Smooth muscle cell (in vitro differentiated cells): ENCODE measurements at regions not wholly inside any gene's neighbourhood (a gene's known extent, or its start where the extent isn't known, plus 50 kb on each side); places are given as distances from the start of the nearest gene placed in this dataset.

ENCODE experiments used
- DNase-seq: peaks from one replicate; lab custom pipeline; 2025; ENCODE audit not compliant: unreplicated experiment; lab: John Stamatoyannopoulos, UW
- H2AFZ ChIP-seq: fragments of 200-600 bp; sonication (generic); 2 replicates; pipeline ENCODE4 v1.6.0; 2016; ENCODE audit warnings: antibody characterized with exemption, low read depth, mild to moderate bottlenecking
- H3F3A ChIP-seq: fragments of 200-600 bp; sonication (generic); 2 replicates; pipeline ENCODE4 v1.6.0; 2017; ENCODE audit warnings: antibody characterized with exemption, low read depth
- H3K27ac ChIP-seq: fragments of 200-600 bp; sonication (generic); 2 replicates; pipeline ENCODE4 v1.5.1; 2016; ENCODE audit warnings: low read depth, mild to moderate bottlenecking
- H3K27me3 ChIP-seq: fragments of 200-600 bp; sonication (generic); 2 replicates; pipeline ENCODE4 v1.6.1; 2016; ENCODE audit warnings: low read depth, mild to moderate bottlenecking
- H3K36me3 ChIP-seq: fragments of 200-600 bp; sonication (generic); 2 replicates; pipeline ENCODE4 v1.5.1; 2016; ENCODE audit warnings: low read depth
- H3K4me1 ChIP-seq: fragments of 200-600 bp; sonication (generic); 2 replicates; pipeline ENCODE4 v1.5.1; 2016; ENCODE audit warnings: low read depth
- H3K4me2 ChIP-seq: fragments of 200-600 bp; sonication (generic); 2 replicates; pipeline ENCODE4 v1.6.0; 2016; ENCODE audit warnings: mild to moderate bottlenecking
- H3K4me3 ChIP-seq: fragments of 200-600 bp; sonication (generic); 2 replicates; pipeline ENCODE4 v1.5.1; 2016; ENCODE audit warnings: mild to moderate bottlenecking
- H3K79me2 ChIP-seq: fragments of 200-600 bp; sonication (generic); 2 replicates; pipeline ENCODE4 v1.6.0; 2016; ENCODE audit warnings: low read depth, mild to moderate bottlenecking
- H3K9ac ChIP-seq: fragments of 200-600 bp; sonication (generic); 2 replicates; pipeline ENCODE4 v1.6.0; 2016; ENCODE audit warnings: low read depth
- H3K9me3 ChIP-seq: fragments of 200-600 bp; sonication (generic); replicated peaks from 2 replicates; pipeline ENCODE4 v1.5.1; 2016; ENCODE audit warnings: low read depth
- H4K20me1 ChIP-seq: fragments of 200-600 bp; sonication (generic); 2 replicates; pipeline ENCODE4 v1.6.0; 2016; ENCODE audit warnings: low read depth
- WGBS: methylation state at CpG from one replicate; pipeline ENCODE4 v1.1.7; 2016; ENCODE audit warnings: low lambda C conversion rate; 5-methylcytosine and 5-hydroxymethylcytosine counted together
- TF ChIP-seq, protein P1 (sequence below): fragments of 200-600 bp; sonication (generic); IDR thresholded peaks from 2 replicates; pipeline ENCODE4 v1.5.1; 2017; ENCODE audit warnings: borderline replicate concordance, mild to moderate bottlenecking, antibody characterized with exemption; ENCODE audit not compliant: insufficient read depth, poor library complexity, severe bottlenecking

- no peak overlapping the region for H2AFZ ChIP-seq
- H3K9me3 ChIP-seq: no peaks in the 10 kb centered on the region
- H3K4me2 ChIP-seq: no peak overlapping the region
- no peaks in the 10 kb centered on the region for H3K4me1 ChIP-seq
- H3K9ac ChIP-seq: no peak overlapping the region
- H3K4me3 ChIP-seq: no peak overlapping the region
- no peak for DNase-seq
- no peak overlapping the region for H3K27ac ChIP-seq
- H3F3A ChIP-seq: no peaks in the 10 kb centered on the region
- no peaks in the 10 kb centered on the region for H3K27me3 ChIP-seq
- TF ChIP-seq, protein P1, sequence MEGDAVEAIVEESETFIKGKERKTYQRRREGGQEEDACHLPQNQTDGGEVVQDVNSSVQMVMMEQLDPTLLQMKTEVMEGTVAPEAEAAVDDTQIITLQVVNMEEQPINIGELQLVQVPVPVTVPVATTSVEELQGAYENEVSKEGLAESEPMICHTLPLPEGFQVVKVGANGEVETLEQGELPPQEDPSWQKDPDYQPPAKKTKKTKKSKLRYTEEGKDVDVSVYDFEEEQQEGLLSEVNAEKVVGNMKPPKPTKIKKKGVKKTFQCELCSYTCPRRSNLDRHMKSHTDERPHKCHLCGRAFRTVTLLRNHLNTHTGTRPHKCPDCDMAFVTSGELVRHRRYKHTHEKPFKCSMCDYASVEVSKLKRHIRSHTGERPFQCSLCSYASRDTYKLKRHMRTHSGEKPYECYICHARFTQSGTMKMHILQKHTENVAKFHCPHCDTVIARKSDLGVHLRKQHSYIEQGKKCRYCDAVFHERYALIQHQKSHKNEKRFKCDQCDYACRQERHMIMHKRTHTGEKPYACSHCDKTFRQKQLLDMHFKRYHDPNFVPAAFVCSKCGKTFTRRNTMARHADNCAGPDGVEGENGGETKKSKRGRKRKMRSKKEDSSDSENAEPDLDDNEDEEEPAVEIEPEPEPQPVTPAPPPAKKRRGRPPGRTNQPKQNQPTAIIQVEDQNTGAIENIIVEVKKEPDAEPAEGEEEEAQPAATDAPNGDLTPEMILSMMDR: no peak
- no peaks in the 10 kb centered on the region for H4K20me1 ChIP-seq
- no peaks in the 10 kb centered on the region for H3K79me2 ChIP-seq
- H3K36me3 ChIP-seq: no peaks in the 10 kb centered on the region
Measured at GRCh38 chr12:47530050-47530449, 175.8 kb downstream of the RPAP3 start.

DNA sequence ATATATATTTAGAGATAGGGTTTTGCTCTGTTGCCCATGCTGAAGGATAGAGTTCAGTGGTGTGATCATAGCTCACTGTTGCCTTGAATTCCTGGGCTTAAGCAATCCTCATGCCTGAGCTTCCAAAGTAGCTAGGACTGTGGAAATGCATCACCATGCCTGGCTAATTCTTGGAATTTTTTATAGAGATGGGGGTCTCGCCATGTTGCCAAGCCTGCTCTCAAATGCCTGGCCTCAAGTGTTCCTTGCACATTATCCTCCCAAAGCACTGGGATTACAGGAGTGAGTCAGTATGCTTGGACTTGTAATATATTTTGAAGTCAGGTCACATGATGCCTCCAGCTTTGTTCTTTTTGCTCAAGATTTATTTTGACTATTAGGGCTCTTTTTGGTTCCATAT is 178.0 kb downstream of the RPAP3 start:
- Histone ChIP-seq H3K27me3 (no peaks in the 10 kb centered on the region), H4K20me1 (no peaks in the 10 kb centered on the region), H3K27ac (no peak overlapping the region), H3F3A (no peaks in the 10 kb centered on the region), H2AFZ (no peak overlapping the region), H3K4me2 (no peak overlapping the region), H3K9me3 (no peaks in the 10 kb centered on the region), H3K4me3 (no peak overlapping the region), H3K36me3 (no peaks in the 10 kb centered on the region), H3K4me1 (no peaks in the 10 kb centered on the region), H3K79me2 (no peaks in the 10 kb centered on the region), H3K9ac (no peak overlapping the region)
- WGBS: 57% methylated on average over 1 of the region's 1 CpG
- TF ChIP-seq, protein P1: no peak
- DNase-seq: no peak

- no peaks in the 10 kb centered on the region for H3K79me2 ChIP-seq
- no peak for DNase-seq
- TF ChIP-seq, protein P1: no peak
- no peaks in the 10 kb centered on the region for H3K36me3 ChIP-seq
- H3K9ac ChIP-seq: no peak overlapping the region
- no peaks in the 10 kb centered on the region for H3K4me1 ChIP-seq
- H3K9me3 ChIP-seq: no peaks in the 10 kb centered on the region
- H3F3A ChIP-seq: no peaks in the 10 kb centered on the region
- no peaks in the 10 kb centered on the region for H4K20me1 ChIP-seq
- H3K4me2 ChIP-seq: no peak overlapping the region
- no peak overlapping the region for H3K27ac ChIP-seq
- no peaks in the 10 kb centered on the region for H3K27me3 ChIP-seq
- H2AFZ ChIP-seq: no peak overlapping the region
- no peak overlapping the region for H3K4me3 ChIP-seq
Measured at GRCh38 chr12:47520029-47520428, 185.8 kb downstream of the RPAP3 start.

- Histone ChIP-seq H4K20me1 (no peaks in the 10 kb centered on the region), H3K4me2 (no peak overlapping the region), H3F3A (no peaks in the 10 kb centered on the region), H3K36me3 (no peaks in the 10 kb centered on the region), H3K9me3 (no peaks in the 10 kb centered on the region), H3K27ac (no peak overlapping the region), H2AFZ (no peak overlapping the region), H3K9ac (no peak overlapping the region), H3K79me2 (no peaks in the 10 kb centered on the region), H3K4me1 (no peaks in the 10 kb centered on the region), H3K4me3 (no peak overlapping the region), H3K27me3 (no peaks in the 10 kb centered on the region)
- TF ChIP-seq, protein P1: no peak
- WGBS: 78% methylated on average over 4 of the region's 4 CpGs
- DNase-seq: no peak
Measured at GRCh38 chr12:47517122-47517521, 188.7 kb downstream of the RPAP3 start.
